SK-N-SH treated with all-trans-retinoic acid at 6 μM for 48 hours (cell line): ENCODE measurements at regions not wholly inside any gene's neighbourhood (a gene's known extent, or its start where the extent isn't known, plus 50 kb on each side); places are given as distances from the start of the nearest gene placed in this dataset.

Experiments used
- ARNTL ChIP-seq: fragments of 450-650 bp; formaldehyde crosslinking; IDR thresholded peaks from 2 replicates; pipeline ENCODE4 v1.5.0; 2020; ENCODE audit warnings: low read depth, mild to moderate bottlenecking, moderate library complexity, borderline replicate concordance
- GLIS3 ChIP-seq: fragments of 250-450 bp; sonication (Bioruptor Pico); IDR thresholded peaks from 2 replicates; pipeline ENCODE4 v1.5.0; 2020; ENCODE audit warnings: mild to moderate bottlenecking, moderate library complexity
- ISL1 ChIP-seq: fragments of 250-450 bp; sonication (Bioruptor Pico); IDR thresholded peaks from 2 replicates; pipeline ENCODE4 v2.1.2; 2022; ENCODE audit warnings: mild to moderate bottlenecking, moderate library complexity
- OSR1 ChIP-seq: fragments of 250-450 bp; sonication (Bioruptor Pico); IDR thresholded peaks from 2 replicates; pipeline ENCODE4 v1.8.0; 2022; ENCODE audit warnings: moderate library complexity, mild to moderate bottlenecking, inconsistent platforms
- PPARA ChIP-seq: fragments of 250-450 bp; sonication (Bioruptor Pico); IDR thresholded peaks from 2 replicates; pipeline ENCODE4 v1.5.0; 2020; ENCODE audit warnings: mild to moderate bottlenecking, borderline replicate concordance
- SNAI2 ChIP-seq: fragments of 250-450 bp; sonication (Bioruptor Pico); IDR thresholded peaks from 2 replicates; pipeline ENCODE4 v1.5.0; 2020; ENCODE audit warnings: mild to moderate bottlenecking, moderate library complexity
- TCF4 ChIP-seq: fragments of 250-450 bp; sonication (Bioruptor Pico); IDR thresholded peaks from 2 replicates; pipeline ENCODE4 v1.8.0; 2021; ENCODE audit warnings: mild to moderate bottlenecking, moderate library complexity, borderline replicate concordance
- ZFP30 ChIP-seq: fragments of 450-650 bp; formaldehyde crosslinking; IDR thresholded peaks from 2 replicates; pipeline ENCODE4 v1.5.0; 2022; ENCODE audit warnings: mild to moderate bottlenecking, moderate library complexity
- ZNF565 ChIP-seq: fragments of 450-650 bp; formaldehyde crosslinking; conservative IDR thresholded peaks from 2 replicates; pipeline ENCODE4 v1.5.0; 2020; ENCODE audit warnings: low read depth, mild to moderate bottlenecking, moderate library complexity
- ZNF8 ChIP-seq: fragments of 450-650 bp; formaldehyde crosslinking; IDR thresholded peaks from 2 replicates; pipeline ENCODE4 v1.5.0; 2020; ENCODE audit warnings: mild to moderate bottlenecking, moderate library complexity
- TF ChIP-seq, protein P1 (sequence below): fragments of 250-450 bp; sonication (Bioruptor Pico); IDR thresholded peaks from 2 replicates; pipeline ENCODE4 v1.5.0; 2020; ENCODE audit warnings: mild to moderate bottlenecking, moderate library complexity
- TF ChIP-seq, protein P2 (sequence below): fragments of 250-450 bp; sonication (Bioruptor Pico); IDR thresholded peaks from 2 replicates; pipeline ENCODE4 v1.8.0; 2020; ENCODE audit warnings: mild to moderate bottlenecking, moderate library complexity, borderline replicate concordance
- TF ChIP-seq, protein P3 (sequence below): fragments of 250-450 bp; sonication (Bioruptor Pico); IDR thresholded peaks from 2 replicates; pipeline ENCODE4 v1.5.1; 2021; ENCODE audit warnings: mild to moderate bottlenecking, moderate library complexity

DNA sequence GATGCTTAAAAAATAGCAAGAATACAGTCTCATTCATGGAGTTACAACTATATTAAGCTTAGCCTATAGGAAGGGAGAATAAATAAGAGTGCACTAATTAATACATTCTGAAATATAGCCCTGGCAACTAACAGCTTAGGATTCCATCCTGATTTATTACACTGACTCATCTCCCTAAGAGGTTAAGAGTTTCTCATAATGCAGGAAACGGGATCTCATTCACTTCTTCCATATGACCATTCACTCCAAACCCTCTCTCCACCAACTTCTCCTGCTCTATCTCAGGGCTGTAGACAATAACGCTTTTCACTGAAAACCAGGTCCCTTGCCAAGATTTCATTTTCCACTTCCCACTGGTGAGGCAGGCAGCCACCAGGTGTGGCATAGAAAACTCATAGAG is 168.5 kb upstream of the PLD5 start:
- TF ChIP-seq, protein P1, sequence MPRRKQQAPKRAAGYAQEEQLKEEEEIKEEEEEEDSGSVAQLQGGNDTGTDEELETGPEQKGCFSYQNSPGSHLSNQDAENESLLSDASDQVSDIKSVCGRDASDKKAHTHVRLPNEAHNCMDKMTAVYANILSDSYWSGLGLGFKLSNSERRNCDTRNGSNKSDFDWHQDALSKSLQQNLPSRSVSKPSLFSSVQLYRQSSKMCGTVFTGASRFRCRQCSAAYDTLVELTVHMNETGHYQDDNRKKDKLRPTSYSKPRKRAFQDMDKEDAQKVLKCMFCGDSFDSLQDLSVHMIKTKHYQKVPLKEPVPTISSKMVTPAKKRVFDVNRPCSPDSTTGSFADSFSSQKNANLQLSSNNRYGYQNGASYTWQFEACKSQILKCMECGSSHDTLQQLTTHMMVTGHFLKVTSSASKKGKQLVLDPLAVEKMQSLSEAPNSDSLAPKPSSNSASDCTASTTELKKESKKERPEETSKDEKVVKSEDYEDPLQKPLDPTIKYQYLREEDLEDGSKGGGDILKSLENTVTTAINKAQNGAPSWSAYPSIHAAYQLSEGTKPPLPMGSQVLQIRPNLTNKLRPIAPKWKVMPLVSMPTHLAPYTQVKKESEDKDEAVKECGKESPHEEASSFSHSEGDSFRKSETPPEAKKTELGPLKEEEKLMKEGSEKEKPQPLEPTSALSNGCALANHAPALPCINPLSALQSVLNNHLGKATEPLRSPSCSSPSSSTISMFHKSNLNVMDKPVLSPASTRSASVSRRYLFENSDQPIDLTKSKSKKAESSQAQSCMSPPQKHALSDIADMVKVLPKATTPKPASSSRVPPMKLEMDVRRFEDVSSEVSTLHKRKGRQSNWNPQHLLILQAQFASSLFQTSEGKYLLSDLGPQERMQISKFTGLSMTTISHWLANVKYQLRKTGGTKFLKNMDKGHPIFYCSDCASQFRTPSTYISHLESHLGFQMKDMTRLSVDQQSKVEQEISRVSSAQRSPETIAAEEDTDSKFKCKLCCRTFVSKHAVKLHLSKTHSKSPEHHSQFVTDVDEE: no peak
- TF ChIP-seq TCF4 (CRISPR knock-in tag): no peak
- TF ChIP-seq, protein P2, sequence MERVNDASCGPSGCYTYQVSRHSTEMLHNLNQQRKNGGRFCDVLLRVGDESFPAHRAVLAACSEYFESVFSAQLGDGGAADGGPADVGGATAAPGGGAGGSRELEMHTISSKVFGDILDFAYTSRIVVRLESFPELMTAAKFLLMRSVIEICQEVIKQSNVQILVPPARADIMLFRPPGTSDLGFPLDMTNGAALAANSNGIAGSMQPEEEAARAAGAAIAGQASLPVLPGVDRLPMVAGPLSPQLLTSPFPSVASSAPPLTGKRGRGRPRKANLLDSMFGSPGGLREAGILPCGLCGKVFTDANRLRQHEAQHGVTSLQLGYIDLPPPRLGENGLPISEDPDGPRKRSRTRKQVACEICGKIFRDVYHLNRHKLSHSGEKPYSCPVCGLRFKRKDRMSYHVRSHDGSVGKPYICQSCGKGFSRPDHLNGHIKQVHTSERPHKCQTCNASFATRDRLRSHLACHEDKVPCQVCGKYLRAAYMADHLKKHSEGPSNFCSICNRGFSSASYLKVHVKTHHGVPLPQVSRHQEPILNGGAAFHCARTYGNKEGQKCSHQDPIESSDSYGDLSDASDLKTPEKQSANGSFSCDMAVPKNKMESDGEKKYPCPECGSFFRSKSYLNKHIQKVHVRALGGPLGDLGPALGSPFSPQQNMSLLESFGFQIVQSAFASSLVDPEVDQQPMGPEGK (CRISPR knock-in tag): no peak
- TF ChIP-seq ISL1 (CRISPR knock-in tag): peak; percentile 66
- TF ChIP-seq ZNF565: no peak
- no peak for TF ChIP-seq PPARA (CRISPR knock-in tag)
- TF ChIP-seq, protein P3, sequence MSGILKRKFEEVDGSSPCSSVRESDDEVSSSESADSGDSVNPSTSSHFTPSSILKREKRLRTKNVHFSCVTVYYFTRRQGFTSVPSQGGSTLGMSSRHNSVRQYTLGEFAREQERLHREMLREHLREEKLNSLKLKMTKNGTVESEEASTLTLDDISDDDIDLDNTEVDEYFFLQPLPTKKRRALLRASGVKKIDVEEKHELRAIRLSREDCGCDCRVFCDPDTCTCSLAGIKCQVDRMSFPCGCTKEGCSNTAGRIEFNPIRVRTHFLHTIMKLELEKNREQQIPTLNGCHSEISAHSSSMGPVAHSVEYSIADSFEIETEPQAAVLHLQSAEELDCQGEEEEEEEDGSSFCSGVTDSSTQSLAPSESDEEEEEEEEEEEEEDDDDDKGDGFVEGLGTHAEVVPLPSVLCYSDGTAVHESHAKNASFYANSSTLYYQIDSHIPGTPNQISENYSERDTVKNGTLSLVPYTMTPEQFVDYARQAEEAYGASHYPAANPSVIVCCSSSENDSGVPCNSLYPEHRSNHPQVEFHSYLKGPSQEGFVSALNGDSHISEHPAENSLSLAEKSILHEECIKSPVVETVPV: no peak
- TF ChIP-seq SNAI2 (CRISPR knock-in tag): no peak
- no peak for TF ChIP-seq ZFP30 (CRISPR knock-in tag)
- no peak for TF ChIP-seq OSR1 (CRISPR knock-in tag)
- TF ChIP-seq GLIS3: no peak
- TF ChIP-seq ARNTL (CRISPR knock-in tag): no peak
- no peak for TF ChIP-seq ZNF8 (CRISPR knock-in tag)
